ENCODE measurements at regions not wholly inside any gene's neighbourhood (a gene's known extent, or its start where the extent isn't known, plus 50 kb on each side); places are given as distances from the start of the nearest gene placed in this dataset.

- no CpG with 5 or more reads among the region's 2 CpGs for WGBS (ENCODE audit: extremely low coverage, insufficient read length, low lambda C conversion rate)
- H3K23ac ChIP-seq (ENCODE audit: insufficient read length, low read depth, low read length): no peak overlapping the region
- H3K9me3 ChIP-seq (ENCODE audit: control insufficient read depth, low read depth, low read length): no peaks in the 10 kb centered on the region
- H3K23me2 ChIP-seq (ENCODE audit: insufficient read length, low read depth, low read length, poor library complexity, severe bottlenecking): no peaks in the 10 kb centered on the region
- H3K79me1 ChIP-seq (ENCODE audit: insufficient read depth, low read depth, low read length, poor library complexity, severe bottlenecking): no peaks in the 10 kb centered on the region
- DNase-seq: no peak
- Mint-ChIP-seq H3K4me1 (peaks cover 8 to 9% of the 10 kb centered on the region in 2 experiments), H3K36me3 (ENCODE audit: insufficient read depth in 1 of 3, low read depth in 3 of 3) (peaks cover 0 to 3% (median 2%) of the 10 kb centered on the region in 3 experiments; a peak in 2 of 7 replicates), H3K9me3 (peaks cover 2 to 10% of the 10 kb centered on the region in 2 experiments; a peak in 4 of 5 replicates), H3K27ac (no peak overlapping the region), H3K4me3 (no peak overlapping the region), H3K27me3 (ENCODE audit: low read depth) (peaks cover 15% of the 10 kb centered on the region)
- no peak overlapping the region for H3K4me2 ChIP-seq (ENCODE audit: insufficient read depth, insufficient read length, low read length)
- no peak overlapping the region for H3K56ac ChIP-seq (ENCODE audit: insufficient read length, low read depth, low read length)
- no peak for TF ChIP-seq CTCF (conservative IDR thresholded peaks at IDR 0.05)
- no peak overlapping the region for H3K27ac ChIP-seq (ENCODE audit: insufficient read length, low read depth, low read length)
- no peak overlapping the region for H3K9ac ChIP-seq (ENCODE audit: extremely low read depth, insufficient read length, low read length)
- H2AFZ ChIP-seq (ENCODE audit: low read length): no peak overlapping the region
- H2BK15ac ChIP-seq (ENCODE audit: low read depth, low read length): no peak overlapping the region
- H3T11ph ChIP-seq (ENCODE audit: low read length): no peak overlapping the region
- H4K20me1 ChIP-seq (ENCODE audit: control insufficient read depth, insufficient read depth, insufficient read length): no peaks in the 10 kb centered on the region
- H2BK20ac ChIP-seq (ENCODE audit: low read depth, low read length, poor library complexity, severe bottlenecking): no peak overlapping the region
- H2AK5ac ChIP-seq (ENCODE audit: insufficient read length, low read length): no peak overlapping the region
- H3K79me2 ChIP-seq (ENCODE audit: insufficient read depth, low read length): no peaks in the 10 kb centered on the region
- no peak overlapping the region for H3K4ac ChIP-seq (ENCODE audit: low read depth, low read length)
- no peak overlapping the region for H3K14ac ChIP-seq (ENCODE audit: insufficient read depth, low read length)
- H2BK5ac ChIP-seq (ENCODE audit: insufficient read length, low read length): no peak overlapping the region
- no peak overlapping the region for H4K91ac ChIP-seq (ENCODE audit: insufficient read length, low read depth, low read length)
- H3K18ac ChIP-seq (ENCODE audit: insufficient read length, low read depth, low read length): no peak overlapping the region
- H2BK12ac ChIP-seq (ENCODE audit: insufficient read length, low read depth, low read length): no peak overlapping the region
- H3K27me3 ChIP-seq (ENCODE audit: insufficient read depth, low read length): no peaks in the 10 kb centered on the region
- no peak overlapping the region for H4K5ac ChIP-seq (ENCODE audit: insufficient read length, low read depth, low read length)
- no peak overlapping the region for H2BK120ac ChIP-seq (ENCODE audit: low read depth, low read length, poor library complexity, severe bottlenecking)
- no peaks in the 10 kb centered on the region for H3K4me1 ChIP-seq (ENCODE audit: insufficient read depth, low read length)
- H4K8ac ChIP-seq (replicated peaks; ENCODE audit: insufficient read length, low read depth, low read length): no peak overlapping the region
Measured at GRCh38 chr3:44186712-44187111, 55.0 kb upstream of the TOPAZ1 start.

Small RNAs in the stretch of these regions (microRNA-seq; reads per million reads assigned to microRNA genes)
- 6.9 reads per million, percentile 40 among the genes with 10 or more reads in this experiment for gene MIR138-1 (ENCODE audit: borderline microRNAs expressed)

Measured in H9 (cell line).